Neutrophil (primary cell): ENCODE measurements at regions not wholly inside any gene's neighbourhood (a gene's known extent, or its start where the extent isn't known, plus 50 kb on each side); places are given as distances from the start of the nearest gene placed in this dataset.
A peak's percentile ranks its signal among the peaks of the same experiment; 100 is the strongest.

Source experiments
- H3K27ac ChIP-seq: fragments of 200-600 bp; sonication (generic); 2 replicates; pipeline ENCODE4 v1.5.1; 2016; ENCODE audit warnings: mild to moderate bottlenecking, moderate library complexity
- H3K27me3 ChIP-seq: fragments of 200-600 bp; sonication (generic); 2 replicates; pipeline ENCODE4 v1.6.0; 2016; ENCODE audit warnings: mild to moderate bottlenecking
- H3K36me3 ChIP-seq: fragments of 200-600 bp; sonication (generic); 2 replicates; pipeline ENCODE4 v1.5.1; 2017
- H3K4me1 ChIP-seq, 2 experiments: fragments of 200-600 bp in 1 of 2; sonication (generic) in 1 of 2; 1 replicate in 1 of 2; 2 replicates in 1 of 2; pipeline versions ENCODE4 v1.5.1 to v1.6.1; 2013 to 2016; ENCODE audit warnings: low read depth in 1 of 2, low read length in 1 of 2, mild to moderate bottlenecking in 1 of 2, moderate library complexity in 1 of 2; ENCODE audit not compliant: control insufficient read depth in 1 of 2, insufficient read depth in 1 of 2
- H3K4me3 ChIP-seq, 2 experiments: fragments of 200-600 bp in 1 of 2; sonication (generic) in 1 of 2; 1 replicate in 1 of 2; 2 replicates in 1 of 2; pipeline ENCODE4 v1.5.1; 2013 to 2016; ENCODE audit warnings: low read depth in 1 of 2, low read length in 1 of 2, mild to moderate bottlenecking in 1 of 2, moderate library complexity in 1 of 2
- H3K9me3 ChIP-seq: fragments of 200-600 bp; sonication (generic); 2 replicates; pipeline ENCODE4 v1.5.1; 2016
- CTCF ChIP-seq: fragments of 200-600 bp; sonication (generic); IDR thresholded peaks from 2 replicates; pipeline ENCODE4 v1.5.1; 2016; ENCODE audit warnings: antibody characterized with exemption

- Histone ChIP-seq H3K4me3 (no peak overlapping the region), H3K9me3 (no peaks in the 10 kb centered on the region), H3K27me3 (no peaks in the 10 kb centered on the region), H3K4me1 (no peaks in the 10 kb centered on the region), H3K27ac (no peak overlapping the region), H3K36me3 (no peaks in the 10 kb centered on the region)
- no peak for TF ChIP-seq CTCF
Measured at GRCh38 chr7:131212114-131212513, 115.6 kb upstream of the MKLN1 start.

GRCh38 chr7:131218727-131219128 is 108.9 kb upstream of the MKLN1 start:
- H3K27ac ChIP-seq, result peak overlapping the region; percentile 92
- H3K27me3 ChIP-seq, result no peaks in the 10 kb centered on the region
- TF ChIP-seq CTCF, result no peak
- no peaks in the 10 kb centered on the region for H3K36me3 ChIP-seq
- peaks cover 34 to 38% of the 10 kb centered on the region in 2 experiments for H3K4me1 ChIP-seq
- H3K4me3 ChIP-seq, result peak overlapping the region in 1 of 2 experiments; percentile 37
- H3K9me3 ChIP-seq, result no peaks in the 10 kb centered on the region

- Histone ChIP-seq H3K27ac (peak overlapping the region; percentile 92), H3K4me1 (peaks cover 34 to 38% of the 10 kb centered on the region in 2 experiments), H3K36me3 (no peaks in the 10 kb centered on the region), H3K4me3 (peak overlapping the region; percentile 24 to 37), H3K27me3 (no peaks in the 10 kb centered on the region), H3K9me3 (no peaks in the 10 kb centered on the region)
- peak; percentile 53 for TF ChIP-seq CTCF
Measured at GRCh38 chr7:131219312-131220041, 108.2 kb upstream of the MKLN1 start.

- TF ChIP-seq CTCF, result no peak
- no peaks in the 10 kb centered on the region for H3K36me3 ChIP-seq
Measured at GRCh38 chr7:131221061-131221460, 106.6 kb upstream of the MKLN1 start.

GRCh38 chr7:131222171-131222570 is 105.5 kb upstream of the MKLN1 start:
- TF ChIP-seq CTCF, result no peak
- H3K4me1 ChIP-seq, result peaks cover 38 to 51% of the 10 kb centered on the region in 2 experiments
- H3K27ac ChIP-seq, result peak overlapping the region; percentile 42
- no peaks in the 10 kb centered on the region for H3K36me3 ChIP-seq
- no peaks in the 10 kb centered on the region for H3K9me3 ChIP-seq
- H3K27me3 ChIP-seq, result no peaks in the 10 kb centered on the region
- H3K4me3 ChIP-seq, result no peak overlapping the region

More at GRCh38 chr7:131221061-131221460, 106.6 kb upstream of the MKLN1 start:
- Histone ChIP-seq H3K4me1 (peaks cover 35 to 46% of the 10 kb centered on the region in 2 experiments), H3K27me3 (no peaks in the 10 kb centered on the region), H3K4me3 (no peak overlapping the region), H3K9me3 (no peaks in the 10 kb centered on the region), H3K27ac (peak overlapping the region; percentile 92)
